Activated CD8-positive, alpha-beta memory T cell treated with anti-CD3 and anti-CD28 coated beads, Interleukin-2, amount 10 ng/mL, durations not matched to agents 7 days and 5 days (primary cell): ENCODE measurements at regions not wholly inside any gene's neighbourhood (a gene's known extent, or its start where the extent isn't known, plus 50 kb on each side); places are given as distances from the start of the nearest gene placed in this dataset.

Source experiments
- ATAC-seq: fragments of 150-1000 bp; cut with Tn5 transposase; one replicate; pipeline ENCODE4 v1.10.0; 2021; ENCODE audit warnings: moderate library complexity
- CTCF ChIA-PET: fragments of 350-600 bp; sonication (Branson Sonifier 250); formaldehyde crosslinking; loops from one replicate; lab custom pipeline; 2021; ENCODE audit warnings: antibody characterized with exemption; lab: Charles Lee
- DNase-seq: peaks from one replicate; pipeline ENCODE4 v3.0.0-alpha.2; 2020
- H3K27ac Mint-ChIP-seq: one replicate; pipeline ENCODE4 v1.8.0; 2021; ENCODE audit warnings: mild to moderate bottlenecking, mixed read lengths
- H3K27me3 Mint-ChIP-seq: one replicate; pipeline ENCODE4 v1.8.0; 2021; ENCODE audit warnings: mixed read lengths
- H3K36me3 Mint-ChIP-seq: one replicate; pipeline ENCODE4 v1.8.0; 2021; ENCODE audit warnings: mild to moderate bottlenecking, mixed read lengths
- H3K4me1 Mint-ChIP-seq: one replicate; pipeline ENCODE4 v1.8.0; 2021; ENCODE audit warnings: mixed read lengths
- H3K4me3 Mint-ChIP-seq: one replicate; pipeline ENCODE4 v1.8.0; 2021; ENCODE audit warnings: mild to moderate bottlenecking, moderate library complexity, mixed read lengths
- H3K9me3 Mint-ChIP-seq: one replicate; pipeline ENCODE4 v1.8.0; 2022; ENCODE audit warnings: low read depth, mixed read lengths

DNA sequence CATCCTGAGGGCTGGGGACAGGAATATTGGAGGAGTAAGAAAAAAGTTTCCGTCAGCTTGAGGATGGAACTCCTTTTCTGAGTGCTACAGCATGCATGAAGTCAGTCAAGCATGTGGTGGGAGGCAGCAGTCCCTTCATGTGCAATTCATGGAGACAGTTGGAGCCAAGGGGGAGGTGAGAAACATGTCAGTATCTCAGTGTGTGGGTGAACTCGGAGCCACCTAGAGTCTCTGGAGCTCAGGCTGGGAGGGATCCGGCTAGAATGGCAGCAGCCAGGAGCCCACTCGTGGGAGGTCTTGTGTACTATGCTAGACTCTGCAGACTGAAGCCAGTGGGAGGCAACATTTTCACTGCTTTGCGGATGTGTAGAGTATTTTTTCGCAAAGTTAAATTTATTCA, 60.3 kb downstream of the AVPR1A start:
- no peaks in the 10 kb centered on the region for H3K36me3 Mint-ChIP-seq
- no peaks in the 10 kb centered on the region for H3K4me1 Mint-ChIP-seq
- no peak for DNase-seq
- ATAC-seq, result no peak
- no peaks in the 10 kb centered on the region for H3K9me3 Mint-ChIP-seq
- no peak overlapping the region for H3K27ac Mint-ChIP-seq
- H3K27me3 Mint-ChIP-seq, result peaks cover 7% of the 10 kb centered on the region
- CTCF ChIA-PET, result no interaction called here
- H3K4me3 Mint-ChIP-seq, result no peak overlapping the region

DNA sequence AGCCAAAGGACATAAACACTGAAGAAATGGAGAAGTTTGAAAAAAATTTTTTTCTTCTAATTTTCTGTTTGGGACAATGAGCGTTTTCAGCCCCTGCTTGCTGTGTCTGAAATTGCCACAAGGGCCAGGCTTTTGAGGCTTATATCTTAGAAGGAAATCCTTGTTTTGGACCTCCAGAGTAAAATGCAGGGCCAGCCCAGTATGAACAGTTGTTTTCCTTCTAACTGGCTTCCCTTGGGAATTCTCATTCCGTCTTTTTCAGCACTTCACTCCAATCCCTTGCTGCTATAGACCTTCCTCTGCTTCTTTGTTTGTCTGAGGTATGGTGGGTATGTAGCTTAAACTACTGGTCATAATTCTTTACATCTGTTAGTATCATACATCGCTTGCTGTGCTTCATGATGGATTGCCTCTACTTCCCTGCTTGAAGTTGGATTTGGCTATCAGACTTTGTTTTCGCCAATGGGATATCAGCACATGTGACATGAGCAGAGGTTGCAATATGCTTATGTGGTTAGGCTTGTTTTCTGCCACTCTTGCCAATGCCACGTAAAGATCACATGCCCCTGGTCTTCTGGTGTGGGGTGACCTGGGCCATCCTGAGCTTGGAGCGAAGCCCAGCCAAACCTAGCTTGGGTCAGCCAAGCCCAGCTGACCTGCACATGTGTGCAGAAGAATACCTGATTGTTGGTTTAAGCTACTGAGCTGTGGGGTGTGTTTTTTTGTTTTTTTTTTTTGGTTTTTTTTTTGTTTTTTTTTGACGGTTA, 64.7 kb downstream of the AVPR1A start:
- DNase-seq (no peak), ATAC-seq (no peak)
- Mint-ChIP-seq H3K27me3 (peaks cover 5% of the 10 kb centered on the region), H3K4me3 (no peak overlapping the region), H3K27ac (no peak overlapping the region), H3K9me3 (no peaks in the 10 kb centered on the region), H3K36me3 (no peaks in the 10 kb centered on the region), H3K4me1 (no peaks in the 10 kb centered on the region)
- CTCF ChIA-PET, result no interaction called here

DNA sequence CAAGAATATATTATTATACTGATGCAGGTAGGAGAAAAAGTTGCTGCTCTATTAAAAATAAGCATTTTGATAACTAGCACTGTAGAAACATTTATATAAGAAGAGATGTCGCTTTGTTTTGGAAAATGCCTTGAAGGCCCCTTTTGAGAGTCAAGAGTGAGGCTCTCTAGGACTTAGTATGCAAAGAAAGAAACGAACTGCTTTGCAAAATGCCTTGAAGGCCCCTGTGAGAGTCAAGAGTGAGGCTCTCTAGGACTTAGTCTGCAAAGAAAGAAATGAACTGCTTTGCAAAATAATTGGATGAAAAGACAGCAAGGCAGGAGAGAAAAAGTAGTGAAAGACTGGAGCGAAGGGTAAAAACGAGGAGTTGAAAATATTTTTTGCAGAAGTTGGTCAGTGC, 65.9 kb downstream of the AVPR1A start:
- no peak overlapping the region for H3K27ac Mint-ChIP-seq
- H3K36me3 Mint-ChIP-seq, result no peaks in the 10 kb centered on the region
- no peaks in the 10 kb centered on the region for H3K9me3 Mint-ChIP-seq
- CTCF ChIA-PET, result no interaction called here
- no peak overlapping the region for H3K4me3 Mint-ChIP-seq
- no peaks in the 10 kb centered on the region for H3K27me3 Mint-ChIP-seq
- no peaks in the 10 kb centered on the region for H3K4me1 Mint-ChIP-seq
- DNase-seq, result no peak
- ATAC-seq, result no peak

DNA sequence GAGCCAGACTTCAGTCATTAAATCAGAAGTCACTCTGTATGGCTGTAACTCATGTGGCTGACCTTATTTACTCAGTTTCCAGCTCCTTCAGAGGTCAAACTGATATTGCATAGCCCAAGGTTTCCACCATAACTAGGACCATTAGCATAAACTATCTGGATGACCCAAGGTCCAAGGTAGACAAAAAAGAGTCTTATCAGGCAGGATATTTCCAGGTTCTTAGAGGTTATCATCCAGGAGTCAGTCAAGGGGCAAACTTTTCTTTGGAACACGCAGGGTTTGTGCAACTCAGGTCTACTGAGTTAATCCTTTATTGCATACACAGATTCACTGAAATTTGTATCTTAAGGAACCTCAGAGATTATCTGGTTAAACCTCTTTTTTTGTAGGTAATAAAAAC, 66.5 kb downstream of the AVPR1A start:
- Mint-ChIP-seq H3K27ac (no peak overlapping the region), H3K9me3 (no peaks in the 10 kb centered on the region), H3K4me3 (no peak overlapping the region), H3K36me3 (no peaks in the 10 kb centered on the region), H3K27me3 (no peaks in the 10 kb centered on the region), H3K4me1 (no peaks in the 10 kb centered on the region)
- CTCF ChIA-PET, result no interaction called here
- DNase-seq (no peak), ATAC-seq (no peak)

DNA sequence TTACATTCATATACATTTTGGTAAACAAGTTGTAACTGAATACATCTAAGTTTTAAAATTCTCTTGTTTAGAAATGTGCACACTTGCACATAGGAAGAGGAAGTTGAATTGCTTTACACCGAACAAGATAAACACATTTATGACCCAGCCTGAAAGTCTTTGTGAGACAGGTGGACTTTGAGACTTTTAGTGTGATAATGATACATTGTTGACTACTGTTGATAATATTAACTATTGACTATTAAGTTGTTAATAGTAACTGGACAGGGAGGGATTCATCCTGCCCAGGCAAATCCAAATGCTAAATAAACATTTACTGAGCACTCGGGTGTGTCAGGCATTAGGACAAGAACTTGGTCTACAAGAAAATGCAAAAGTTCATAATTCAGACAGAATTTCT, 68.0 kb downstream of the AVPR1A start:
- H3K36me3 Mint-ChIP-seq, result no peaks in the 10 kb centered on the region
- ATAC-seq, result no peak
- no peak overlapping the region for H3K27ac Mint-ChIP-seq
- H3K9me3 Mint-ChIP-seq, result no peaks in the 10 kb centered on the region
- no peak for DNase-seq
- H3K4me3 Mint-ChIP-seq, result no peak overlapping the region
- CTCF ChIA-PET, result no interaction called here
- H3K4me1 Mint-ChIP-seq, result no peaks in the 10 kb centered on the region
- no peaks in the 10 kb centered on the region for H3K27me3 Mint-ChIP-seq

DNA sequence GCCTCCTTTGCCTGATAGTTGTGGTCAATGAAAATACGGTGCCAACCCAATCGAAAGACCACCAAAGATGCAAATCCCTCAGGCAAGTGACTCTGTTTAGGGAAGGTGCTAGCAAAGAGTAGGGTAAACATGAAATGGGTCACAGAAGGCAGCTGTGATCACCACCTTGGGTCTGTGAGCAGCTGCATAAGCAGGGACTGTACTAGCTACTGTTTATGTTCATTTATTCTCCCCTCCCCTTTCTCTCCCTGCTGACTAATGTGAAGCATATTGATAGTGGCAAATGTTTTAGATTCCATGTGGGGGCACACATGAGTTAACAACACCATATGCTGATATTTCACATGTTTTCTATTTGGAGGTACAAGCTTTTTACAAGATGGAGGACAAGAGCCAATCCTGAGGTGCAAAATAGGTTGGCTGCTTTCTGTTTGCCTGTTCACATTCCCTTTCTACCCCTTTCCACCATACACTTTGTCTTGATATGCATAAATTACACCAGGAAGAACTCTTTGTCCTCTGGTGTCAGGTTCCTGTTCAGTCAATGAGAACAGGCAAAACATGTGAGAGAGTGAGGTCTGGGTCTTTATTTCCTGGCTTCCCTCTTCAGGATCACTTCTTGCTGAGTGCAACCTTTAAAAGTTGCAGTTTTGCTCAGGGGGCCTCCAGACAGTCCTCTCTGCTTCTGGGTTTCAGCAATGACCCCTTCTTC, 71.1 kb downstream of the AVPR1A start:
- DNase-seq, result no peak
- Mint-ChIP-seq H3K4me3 (no peak overlapping the region), H3K27me3 (no peaks in the 10 kb centered on the region), H3K27ac (no peak overlapping the region), H3K4me1 (no peaks in the 10 kb centered on the region), H3K9me3 (no peaks in the 10 kb centered on the region), H3K36me3 (no peaks in the 10 kb centered on the region)
- ATAC-seq, result no peak
- CTCF ChIA-PET, result no interaction called here

DNA sequence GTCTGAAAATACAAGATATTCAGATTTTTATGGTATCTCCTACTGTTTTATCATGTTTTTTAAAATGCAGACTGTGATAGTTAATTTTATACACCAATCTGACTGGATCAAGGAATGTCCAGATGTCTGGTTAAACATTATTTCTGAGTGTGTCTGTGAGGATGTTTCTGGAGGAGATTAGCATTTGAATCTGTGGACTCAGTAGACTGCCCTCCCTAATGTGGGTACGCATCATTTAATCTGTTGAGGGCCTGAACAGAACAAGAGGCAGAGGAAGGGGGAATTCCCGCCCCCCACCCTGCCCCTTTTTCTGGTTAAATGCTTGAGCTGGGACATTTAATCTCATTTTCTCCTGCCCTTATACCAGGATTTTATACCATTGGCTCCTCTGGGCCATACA, 72.1 kb downstream of the AVPR1A start:
- no peak for ATAC-seq
- H3K27me3 Mint-ChIP-seq, result no peaks in the 10 kb centered on the region
- H3K27ac Mint-ChIP-seq, result no peak overlapping the region
- no peaks in the 10 kb centered on the region for H3K36me3 Mint-ChIP-seq
- DNase-seq, result no peak
- no peak overlapping the region for H3K4me3 Mint-ChIP-seq
- no peaks in the 10 kb centered on the region for H3K9me3 Mint-ChIP-seq
- H3K4me1 Mint-ChIP-seq, result no peaks in the 10 kb centered on the region
- CTCF ChIA-PET, result no interaction called here

DNA sequence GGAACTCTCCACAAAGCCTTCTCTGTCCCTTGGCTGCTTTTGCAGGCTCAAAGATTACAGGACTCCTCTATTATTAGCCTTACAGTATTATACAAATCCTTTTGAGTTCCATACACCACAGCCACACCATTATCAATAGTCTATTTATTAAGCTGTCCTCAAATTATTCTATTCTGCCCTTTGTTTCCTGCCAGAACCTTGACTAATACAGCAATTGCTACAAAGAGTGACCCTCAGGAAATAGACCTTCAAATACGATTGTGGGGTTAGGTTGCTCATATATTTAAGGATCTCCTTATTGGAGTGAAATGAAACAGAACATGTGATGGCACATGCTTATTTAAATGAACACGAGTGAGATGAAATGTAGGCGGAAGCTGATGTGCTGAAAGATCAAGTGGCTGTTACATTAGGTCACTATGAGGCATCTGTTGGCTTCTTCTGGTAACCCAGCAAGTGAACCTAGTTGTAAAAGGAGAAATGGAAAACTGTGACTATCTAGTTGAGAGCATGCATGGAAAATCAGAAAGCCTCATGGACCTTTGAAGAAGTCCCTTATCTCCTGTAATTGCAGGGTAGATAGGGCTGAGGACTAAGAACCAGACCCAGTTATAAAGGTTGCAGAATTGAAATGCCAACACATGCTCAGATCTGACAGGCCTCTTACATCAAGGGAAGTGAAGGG, 75.5 kb downstream of the AVPR1A start:
- Mint-ChIP-seq H3K36me3 (no peaks in the 10 kb centered on the region), H3K9me3 (no peaks in the 10 kb centered on the region), H3K27ac (no peak overlapping the region), H3K4me3 (no peak overlapping the region), H3K27me3 (no peaks in the 10 kb centered on the region), H3K4me1 (no peaks in the 10 kb centered on the region)
- CTCF ChIA-PET, result no interaction called here
- ATAC-seq (no peak), DNase-seq (no peak)

DNA sequence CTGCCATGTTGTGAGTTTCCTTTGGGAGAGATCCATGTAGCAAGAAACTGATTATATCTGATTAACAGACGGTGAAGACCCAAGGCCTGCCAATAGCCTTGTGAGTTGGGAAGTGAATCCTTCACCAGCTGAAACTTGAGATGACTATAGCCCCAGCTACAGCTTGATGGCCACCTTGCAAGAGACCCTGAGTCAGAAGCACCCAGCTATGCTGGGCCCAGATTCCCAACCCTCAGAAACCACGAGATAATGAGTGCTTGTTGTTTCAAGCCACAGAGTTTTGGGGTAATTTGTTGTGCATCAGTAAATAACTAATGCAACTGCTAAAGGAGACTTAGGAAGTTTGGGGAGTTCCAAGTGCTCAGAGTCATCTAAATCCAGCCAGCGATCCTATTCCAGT, 80.3 kb downstream of the AVPR1A start:
- no peaks in the 10 kb centered on the region for H3K9me3 Mint-ChIP-seq
- CTCF ChIA-PET, result no interaction called here
- H3K27ac Mint-ChIP-seq, result no peak overlapping the region
- DNase-seq (no peak), ATAC-seq (no peak)
- H3K4me3 Mint-ChIP-seq, result no peak overlapping the region
- H3K4me1 Mint-ChIP-seq, result no peaks in the 10 kb centered on the region
- H3K27me3 Mint-ChIP-seq, result peaks cover 2% of the 10 kb centered on the region
- H3K36me3 Mint-ChIP-seq, result no peaks in the 10 kb centered on the region

DNA sequence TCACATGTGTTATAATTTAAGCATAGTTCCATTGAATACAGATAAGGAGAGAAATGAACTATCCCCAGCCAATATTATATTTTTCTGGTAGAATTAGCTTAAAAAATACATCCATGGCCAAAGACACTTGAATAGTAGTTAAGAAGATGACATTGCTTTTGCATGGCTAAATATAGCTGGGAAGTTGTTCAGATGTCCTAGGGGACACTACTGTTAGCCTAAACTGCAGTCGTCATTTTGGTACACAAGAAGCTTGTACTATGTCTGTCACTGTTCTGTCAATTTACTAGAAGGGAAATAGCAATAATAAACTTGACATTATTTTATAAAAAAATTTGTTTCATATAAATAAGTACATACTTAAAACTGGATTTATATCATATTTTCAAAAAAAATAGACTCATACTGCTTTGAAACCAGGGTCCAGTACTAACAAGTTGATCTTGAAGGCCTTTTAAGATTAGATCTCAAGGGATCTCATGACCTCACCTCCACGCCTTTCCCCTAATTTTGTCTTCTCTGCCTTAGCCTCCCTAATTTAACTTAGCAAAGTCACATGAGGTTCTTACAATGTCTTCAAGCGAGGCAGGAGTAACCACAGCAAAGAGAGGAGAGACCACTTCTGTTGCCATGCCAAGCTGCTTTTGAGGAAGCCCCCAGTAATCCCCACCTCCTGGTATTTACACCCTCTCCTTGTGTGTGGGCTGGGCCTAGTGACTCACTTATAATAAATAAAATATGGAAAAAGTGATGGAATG, 81.0 kb downstream of the AVPR1A start:
- CTCF ChIA-PET, result interaction anchor here (1.2 to 1.5 kb wide), 2 partner anchors 15 to 18 kb away, joined by 3 read pairs; no protein-coding TSS in a partner anchor
- no peak overlapping the region for H3K4me3 Mint-ChIP-seq
- H3K27me3 Mint-ChIP-seq, result peaks cover 2% of the 10 kb centered on the region
- no peak for DNase-seq
- H3K36me3 Mint-ChIP-seq, result no peaks in the 10 kb centered on the region
- H3K4me1 Mint-ChIP-seq, result no peaks in the 10 kb centered on the region
- no peak overlapping the region for H3K27ac Mint-ChIP-seq
- no peak for ATAC-seq
- no peaks in the 10 kb centered on the region for H3K9me3 Mint-ChIP-seq

DNA sequence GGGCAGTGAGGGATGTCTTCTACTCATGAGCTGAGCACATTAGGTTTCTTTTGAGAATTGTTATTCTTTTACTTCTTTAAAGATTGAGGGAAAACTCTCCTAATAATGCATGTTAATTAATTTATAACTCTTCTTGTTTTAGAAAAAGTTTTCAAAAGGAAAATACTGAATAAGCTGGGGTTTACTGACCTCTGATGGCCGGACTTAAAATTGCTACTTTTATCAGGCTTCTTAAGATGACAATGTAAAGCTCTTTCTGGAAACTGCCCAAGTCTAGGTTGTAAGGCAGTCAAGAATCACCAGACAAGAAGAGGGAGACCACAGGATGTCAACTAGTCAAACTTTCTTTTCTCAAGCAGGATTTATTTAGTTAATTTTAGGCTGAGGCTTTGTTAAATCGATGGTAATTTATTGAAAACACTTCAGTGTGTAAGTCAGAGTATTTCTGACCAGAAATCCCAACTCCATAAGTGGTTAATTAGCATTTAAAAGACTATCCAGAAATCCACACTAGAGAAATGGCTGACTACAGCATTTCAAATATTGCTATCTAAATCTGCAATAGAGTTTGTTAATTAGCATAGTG, 82.1 kb downstream of the AVPR1A start:
- Mint-ChIP-seq H3K36me3 (no peaks in the 10 kb centered on the region), H3K9me3 (no peaks in the 10 kb centered on the region), H3K4me3 (no peak overlapping the region), H3K27ac (no peak overlapping the region), H3K4me1 (no peaks in the 10 kb centered on the region), H3K27me3 (peaks cover 2% of the 10 kb centered on the region)
- DNase-seq, result no peak
- ATAC-seq, result no peak
- CTCF ChIA-PET, result interaction anchor here (1.0 to 1.5 kb wide), 3 partner anchors 11 to 19 kb away, joined by 3 read pairs; no protein-coding TSS in a partner anchor

DNA sequence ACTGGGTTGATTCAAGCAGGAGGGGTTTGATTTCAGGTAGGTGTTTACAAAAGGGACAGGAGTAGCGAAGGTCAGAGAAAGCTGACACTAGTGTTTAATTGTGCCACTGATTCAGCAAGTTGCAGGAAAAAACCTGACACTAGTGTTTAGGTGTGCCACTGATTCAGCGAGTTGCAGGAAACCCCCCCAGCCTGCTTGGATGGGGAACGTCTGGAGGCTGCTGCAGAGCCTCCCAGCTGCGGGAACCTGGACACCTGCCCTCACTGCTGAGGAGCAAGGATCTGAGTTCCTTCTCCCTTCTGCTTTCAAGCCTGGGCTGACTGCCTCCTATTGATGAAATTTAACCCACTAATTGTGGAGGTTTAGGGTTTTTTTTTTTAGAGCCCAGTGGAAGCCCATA, 84.2 kb downstream of the AVPR1A start:
- H3K27ac Mint-ChIP-seq, result no peak overlapping the region
- no peak overlapping the region for H3K4me3 Mint-ChIP-seq
- no peaks in the 10 kb centered on the region for H3K4me1 Mint-ChIP-seq
- no peaks in the 10 kb centered on the region for H3K9me3 Mint-ChIP-seq
- H3K27me3 Mint-ChIP-seq, result peaks cover 2% of the 10 kb centered on the region
- DNase-seq, result no peak
- ATAC-seq, result no peak
- CTCF ChIA-PET, result no interaction called here
- H3K36me3 Mint-ChIP-seq, result no peaks in the 10 kb centered on the region

DNA sequence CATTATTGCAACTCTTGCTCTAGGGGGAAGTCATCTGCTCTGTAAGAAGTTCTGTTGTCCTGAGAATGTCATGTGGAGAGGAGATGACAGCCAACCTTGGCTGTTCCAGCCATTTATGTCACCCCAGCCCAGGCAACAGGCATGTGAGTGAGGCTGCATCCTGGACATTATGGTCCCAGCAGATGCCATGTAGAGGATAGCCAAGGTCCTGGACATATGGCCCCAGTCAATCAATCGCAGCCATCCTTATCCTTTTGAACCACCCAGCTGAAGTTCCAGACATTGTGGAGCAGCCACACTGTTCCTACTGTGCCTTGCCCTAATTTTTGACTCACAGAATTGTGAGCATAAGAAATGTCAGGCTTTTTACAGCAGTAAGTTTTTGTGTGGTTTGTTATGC, 84.9 kb downstream of the AVPR1A start:
- no peaks in the 10 kb centered on the region for H3K4me1 Mint-ChIP-seq
- no peak overlapping the region for H3K27ac Mint-ChIP-seq
- H3K4me3 Mint-ChIP-seq, result no peak overlapping the region
- H3K36me3 Mint-ChIP-seq, result no peaks in the 10 kb centered on the region
- ATAC-seq, result no peak
- CTCF ChIA-PET, result no interaction called here
- no peaks in the 10 kb centered on the region for H3K9me3 Mint-ChIP-seq
- H3K27me3 Mint-ChIP-seq, result peaks cover 2% of the 10 kb centered on the region
- no peak for DNase-seq
